ENCODE measurements at regions not wholly inside any gene's neighbourhood (a gene's known extent, or its start where the extent isn't known, plus 50 kb on each side); places are given as distances from the start of the nearest gene placed in this dataset.

- Histone ChIP-seq H3K4me3 (ENCODE audit: low read depth in 2 of 2, low read length in 2 of 2) (no peak overlapping the region), H3K4me1 (ENCODE audit: control insufficient read depth, insufficient read depth, low read length) (no peaks in the 10 kb centered on the region), H3K27ac (ENCODE audit: low read length) (no peak overlapping the region), H3K9me3 (ENCODE audit: control insufficient read depth, insufficient read depth, low read depth, low read length) (no peaks in the 10 kb centered on the region), H3K27me3 (ENCODE audit: control insufficient read depth, insufficient read depth, low read length) (no peaks in the 10 kb centered on the region), H3K36me3 (ENCODE audit: control insufficient read depth, insufficient read depth, low read length) (no peaks in the 10 kb centered on the region)
- ChIA-PET CTCF (no interaction called here), POLR2A (no interaction called here)
- ATAC-seq, result peak; percentile 54; the same call in 1 of the 2 replicates
- TF ChIP-seq CTCF (IDR thresholded peaks at IDR 0.05), result peak; percentile 81
- no peak for TF ChIP-seq POLR2AphosphoS5 (IDR thresholded peaks at IDR 0.05; ENCODE audit: low read depth, low read length)
- no peak for TF ChIP-seq SIN3A (IDR thresholded peaks at IDR 0.05; ENCODE audit: borderline replicate concordance, insufficient read depth, low read depth, low read length)
- no peak for TF ChIP-seq REST (IDR thresholded peaks at IDR 0.05; ENCODE audit: insufficient read depth in 1 of 2, low read depth in 2 of 2, low read length in 1 of 2)
- TF ChIP-seq TCF7L2 (IDR thresholded peaks at IDR 0.05; ENCODE audit: low read depth, low read length), result no peak
- BruUV-seq (replicated peaks), result no TSS peak
- DNase-seq (ENCODE audit: low read depth, low spot score), result peak; percentile 22
- in situ Hi-C loops (cut with HindIII; ENCODE audit: low pct_unique_long_range_greater_than_20kb, low sequenced_read_pairs) (loop anchor here (25.0 kb wide), 1 partner anchor 1377 kb away; no protein-coding TSS in a partner anchor), intact Hi-C loops (cut with micrococcal nuclease; ENCODE audit: unreplicated experiment) (loop anchor here (5.0 to 10.0 kb wide), 4 partner anchors 117 to 1662 kb away; no protein-coding TSS in a partner anchor)
Measured at GRCh38 chr1:163410073-163410999, 88.6 kb downstream of the NUF2 start.

- intact Hi-C loops (cut with micrococcal nuclease; ENCODE audit: unreplicated experiment) (loop anchor here (5.0 to 10.0 kb wide), 4 partner anchors 115 to 1660 kb away; no protein-coding TSS in a partner anchor), in situ Hi-C loops (cut with HindIII; ENCODE audit: low pct_unique_long_range_greater_than_20kb, low sequenced_read_pairs) (loop anchor here (25.0 kb wide), 1 partner anchor 1375 kb away; no protein-coding TSS in a partner anchor)
- no peaks in the 10 kb centered on the region for H3K9me3 ChIP-seq (ENCODE audit: control insufficient read depth, insufficient read depth, low read depth, low read length)
- ATAC-seq, result no peak
- ChIA-PET CTCF (interaction anchor here (0.6 kb wide), 1 partner anchor 308 kb away, joined by 3 read pairs; no protein-coding TSS in a partner anchor), POLR2A (interaction anchor here (0.7 kb wide), 1 partner anchor 30 kb away, joined by 3 read pairs; no protein-coding TSS in a partner anchor)
- H3K27me3 ChIP-seq (ENCODE audit: control insufficient read depth, insufficient read depth, low read length), result no peaks in the 10 kb centered on the region
- H3K36me3 ChIP-seq (ENCODE audit: control insufficient read depth, insufficient read depth, low read length), result no peaks in the 10 kb centered on the region
- no peak for DNase-seq (ENCODE audit: low read depth, low spot score)
- H3K27ac ChIP-seq (ENCODE audit: low read length), result no peak overlapping the region
- H3K4me1 ChIP-seq (ENCODE audit: control insufficient read depth, insufficient read depth, low read length), result no peaks in the 10 kb centered on the region
- no TSS peak for BruUV-seq (replicated peaks)
- 0 out of 2 replicates have a peak, but pooled peaks have one; percentile 8 for TF ChIP-seq CTCF (IDR thresholded peaks at IDR 0.05)
- TF ChIP-seq SIN3A (IDR thresholded peaks at IDR 0.05; ENCODE audit: borderline replicate concordance, insufficient read depth, low read depth, low read length), result no peak
- H3K4me3 ChIP-seq (ENCODE audit: low read depth in 2 of 2, low read length in 2 of 2), result no peak overlapping the region
Measured at GRCh38 chr1:163412221-163412620, 90.5 kb downstream of the NUF2 start.
